Thymus (tissue), 11 donors: ENCODE measurements at regions not wholly inside any gene's neighbourhood (a gene's known extent, or its start where the extent isn't known, plus 50 kb on each side); places are given as distances from the start of the nearest gene placed in this dataset.

ENCODE experiments used
- DNase-seq, 9 donors: peaks; one replicate each; pipeline ENCODE4 v3.0.0-alpha.2; 2013; ENCODE audit warnings: low spot score in 9 of 9, low read depth in 6 of 9, missing footprints in 1 of 9
- H3K27ac ChIP-seq, 2 donors: one replicate each; pipeline ENCODE4 v1.5.1; 2013; ENCODE audit warnings: control low read depth in 1 of 2, low read depth in 1 of 2, low read length in 1 of 2, mild to moderate bottlenecking in 1 of 2, moderate library complexity in 1 of 2
- H3K27me3 ChIP-seq, 2 donors: one replicate each; pipeline ENCODE4 v1.5.1; 2013; ENCODE audit warnings: low read length in 1 of 2; ENCODE audit not compliant: control insufficient read depth in 2 of 2, insufficient read depth in 1 of 2
- H3K36me3 ChIP-seq, 2 donors: one replicate each; pipeline ENCODE4 v1.5.1; 2013; ENCODE audit warnings: low read length in 1 of 2, mild to moderate bottlenecking in 1 of 2, moderate library complexity in 1 of 2; ENCODE audit not compliant: control insufficient read depth in 2 of 2, insufficient read depth in 2 of 2
- H3K4me1 ChIP-seq, 2 donors: one replicate each; pipeline ENCODE4 v1.5.1; 2013; ENCODE audit warnings: low read length in 2 of 2; ENCODE audit not compliant: control insufficient read depth in 2 of 2, insufficient read depth in 2 of 2
- H3K4me3 ChIP-seq, 2 donors: one replicate each; pipeline ENCODE4 v1.5.1; 2013; ENCODE audit warnings: low read length in 2 of 2, control low read depth in 1 of 2, mild to moderate bottlenecking in 1 of 2
- H3K9me3 ChIP-seq, 2 donors: one replicate each; pipeline ENCODE4 v1.5.1; 2013; ENCODE audit warnings: low read length in 1 of 2, mild to moderate bottlenecking in 1 of 2; ENCODE audit not compliant: control insufficient read depth in 2 of 2, insufficient read depth in 1 of 2
- WGBS: extraction: QIAGEN DNeasy Blood & Tissue Kit; methylation state at CpG from one replicate; pipeline ENCODE4 v1.1.7; 2013; 5-methylcytosine and 5-hydroxymethylcytosine counted together
- donor health status: healthy.

DNA sequence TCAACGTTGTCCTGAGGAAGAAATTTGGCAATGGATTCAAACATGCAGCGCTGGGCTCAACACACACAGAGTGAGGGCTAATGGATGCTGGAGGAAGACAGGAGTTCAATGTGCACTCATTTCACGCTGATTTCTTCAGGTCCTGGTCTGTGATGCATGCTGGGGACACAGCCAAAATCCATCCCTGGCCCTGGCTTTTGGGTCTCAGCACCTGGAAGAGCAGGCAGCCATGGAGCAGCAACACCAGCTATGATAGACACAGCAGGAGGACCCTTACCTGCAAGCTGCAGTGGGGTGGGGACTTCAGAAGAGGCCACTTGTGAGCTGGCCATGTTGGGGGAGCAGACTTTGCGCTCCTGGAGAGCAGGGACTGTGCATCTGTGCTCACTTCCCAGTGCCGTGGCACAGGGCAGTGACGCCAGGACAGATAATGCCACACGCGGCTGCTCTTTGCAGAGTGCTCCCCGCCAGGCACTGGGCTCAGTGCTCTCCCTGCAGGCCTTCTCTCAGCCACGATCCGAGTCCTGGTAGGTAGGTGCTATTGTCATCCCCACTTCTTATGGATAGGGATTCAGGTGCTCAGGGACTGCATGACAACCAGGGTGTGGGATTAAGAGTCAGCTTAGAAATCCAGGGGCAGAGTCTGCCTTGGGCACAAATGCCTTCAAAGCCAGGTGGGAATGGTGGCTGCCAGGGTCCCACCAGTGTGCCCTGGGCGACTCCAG is 138.8 kb upstream of the UNC5B start:
- no peaks in the 10 kb centered on the region for H3K9me3 ChIP-seq
- H3K36me3 ChIP-seq, result no peaks in the 10 kb centered on the region
- H3K27me3 ChIP-seq, result no peaks in the 10 kb centered on the region
- 93% methylated on average over 12 of the region's 12 CpGs for WGBS
- no peak for DNase-seq
- no peak overlapping the region for H3K27ac ChIP-seq
- peaks cover 0 to 15% of the 10 kb centered on the region in 2 donors for H3K4me1 ChIP-seq
- H3K4me3 ChIP-seq, result no peak overlapping the region

DNA sequence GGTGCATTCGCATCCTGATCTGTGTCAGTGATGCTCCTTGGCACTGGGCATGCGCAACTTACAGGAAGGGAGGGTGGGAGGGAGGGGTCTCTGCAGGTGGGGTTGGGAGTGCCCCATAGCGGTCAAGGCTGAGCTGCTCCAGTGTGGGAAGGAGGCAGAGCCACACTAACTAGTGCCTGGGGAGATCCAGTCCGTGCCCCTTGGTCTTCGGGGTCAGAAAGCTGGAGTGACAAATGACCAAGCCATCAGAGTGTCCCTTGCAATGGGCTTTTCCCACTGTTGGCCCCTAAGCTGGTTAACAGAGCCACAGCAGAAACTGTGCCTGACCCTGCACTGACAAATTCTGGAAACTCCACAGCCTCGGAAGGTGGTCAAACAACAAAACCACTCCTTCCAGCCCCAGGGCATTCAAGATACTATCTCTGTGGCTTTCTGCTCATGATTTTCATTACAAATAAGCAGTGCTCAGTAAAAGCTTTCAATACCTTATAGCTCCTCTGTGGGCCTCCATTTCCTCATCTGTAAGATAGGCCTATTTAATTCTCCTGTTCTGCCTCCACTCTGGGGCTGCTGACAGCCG is 138.1 kb upstream of the UNC5B start:
- Histone ChIP-seq H3K9me3 (no peaks in the 10 kb centered on the region), H3K27me3 (no peaks in the 10 kb centered on the region), H3K27ac (no peak overlapping the region), H3K36me3 (no peaks in the 10 kb centered on the region), H3K4me3 (no peak overlapping the region), H3K4me1 (peaks cover 0 to 9% of the 10 kb centered on the region in 2 donors)
- DNase-seq, result no peak
- 97% methylated on average over 7 of the region's 7 CpGs for WGBS

DNA sequence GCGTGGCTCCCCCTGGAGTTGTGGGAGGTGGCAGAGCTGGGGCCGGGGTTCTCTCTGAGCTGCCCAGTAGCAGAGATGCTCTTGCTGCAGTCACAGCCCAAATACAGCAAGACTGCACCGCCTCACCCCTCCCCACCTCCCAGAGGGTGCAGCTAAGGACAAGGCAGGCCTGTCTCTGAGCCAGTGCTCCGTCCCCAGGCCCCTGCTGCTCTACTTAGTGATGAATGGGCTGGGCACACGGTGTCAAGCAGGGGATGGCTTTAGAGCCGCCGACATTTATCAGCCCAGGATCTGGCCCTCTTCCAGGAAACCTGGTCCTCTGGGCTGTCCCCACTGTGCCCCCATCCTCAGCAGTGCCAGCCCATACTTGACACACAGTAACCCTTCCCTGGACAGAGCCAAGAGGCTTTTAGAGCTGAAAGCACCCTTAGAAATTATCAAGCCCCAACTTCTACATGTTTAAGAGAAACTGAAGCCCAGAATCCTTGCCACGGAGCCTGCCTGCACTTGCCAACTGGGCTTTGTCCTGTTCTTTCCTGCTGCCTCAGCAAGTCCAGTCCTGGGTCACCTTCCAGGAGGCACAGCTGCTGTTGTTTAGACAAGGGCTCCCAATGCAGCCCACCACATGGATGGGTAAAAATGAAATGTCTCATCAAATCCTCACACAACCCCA is 137.1 kb upstream of the UNC5B start:
- 81% methylated on average over 8 of the region's 8 CpGs for WGBS
- no peaks in the 10 kb centered on the region for H3K4me1 ChIP-seq
- no peaks in the 10 kb centered on the region for H3K36me3 ChIP-seq
- no peak for DNase-seq
- H3K9me3 ChIP-seq, result no peaks in the 10 kb centered on the region
- H3K27me3 ChIP-seq, result no peaks in the 10 kb centered on the region
- no peak overlapping the region for H3K4me3 ChIP-seq
- H3K27ac ChIP-seq, result peak overlapping the region in 1 of 2 donors; percentile 11

DNA sequence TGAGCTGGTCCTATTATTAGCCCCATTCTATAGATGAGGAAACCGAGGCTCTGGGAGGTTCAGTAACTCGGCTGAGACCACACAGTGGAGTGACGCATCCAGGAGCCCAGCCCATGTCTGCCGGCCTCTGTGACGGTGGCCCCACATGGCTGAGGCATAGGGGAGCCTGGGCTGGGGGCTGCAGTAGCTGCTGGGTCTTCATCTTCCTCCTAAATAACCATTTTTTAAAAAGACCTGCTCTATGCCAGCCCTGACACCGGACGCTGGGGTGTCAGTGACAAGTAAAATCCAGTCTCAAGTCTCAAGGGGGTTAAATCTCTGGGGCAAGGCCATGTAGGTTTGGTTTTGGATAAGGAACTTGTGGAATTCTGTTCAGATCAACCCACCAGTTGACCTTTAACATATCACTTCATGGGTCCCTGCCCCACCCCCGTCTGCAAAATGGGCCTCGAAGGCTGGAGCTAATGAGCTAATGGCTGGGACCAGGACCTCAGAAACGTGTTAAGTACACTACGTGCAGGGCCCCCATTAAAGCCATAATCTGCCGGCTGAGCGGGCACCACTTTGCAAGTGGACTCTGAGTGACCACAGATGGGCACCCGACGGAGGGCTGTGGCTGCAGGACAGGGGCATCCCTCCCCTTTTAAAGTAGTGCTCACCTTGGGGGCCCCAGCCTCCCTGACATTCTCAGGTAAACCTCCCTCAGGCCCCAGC is 136.5 kb upstream of the UNC5B start:
- no peak overlapping the region for H3K4me3 ChIP-seq
- H3K27ac ChIP-seq, result no peak overlapping the region
- no peaks in the 10 kb centered on the region for H3K9me3 ChIP-seq
- no peaks in the 10 kb centered on the region for H3K4me1 ChIP-seq
- no peak for DNase-seq
- no peaks in the 10 kb centered on the region for H3K36me3 ChIP-seq
- no peaks in the 10 kb centered on the region for H3K27me3 ChIP-seq
- 92% methylated on average over 15 of the region's 15 CpGs for WGBS

DNA sequence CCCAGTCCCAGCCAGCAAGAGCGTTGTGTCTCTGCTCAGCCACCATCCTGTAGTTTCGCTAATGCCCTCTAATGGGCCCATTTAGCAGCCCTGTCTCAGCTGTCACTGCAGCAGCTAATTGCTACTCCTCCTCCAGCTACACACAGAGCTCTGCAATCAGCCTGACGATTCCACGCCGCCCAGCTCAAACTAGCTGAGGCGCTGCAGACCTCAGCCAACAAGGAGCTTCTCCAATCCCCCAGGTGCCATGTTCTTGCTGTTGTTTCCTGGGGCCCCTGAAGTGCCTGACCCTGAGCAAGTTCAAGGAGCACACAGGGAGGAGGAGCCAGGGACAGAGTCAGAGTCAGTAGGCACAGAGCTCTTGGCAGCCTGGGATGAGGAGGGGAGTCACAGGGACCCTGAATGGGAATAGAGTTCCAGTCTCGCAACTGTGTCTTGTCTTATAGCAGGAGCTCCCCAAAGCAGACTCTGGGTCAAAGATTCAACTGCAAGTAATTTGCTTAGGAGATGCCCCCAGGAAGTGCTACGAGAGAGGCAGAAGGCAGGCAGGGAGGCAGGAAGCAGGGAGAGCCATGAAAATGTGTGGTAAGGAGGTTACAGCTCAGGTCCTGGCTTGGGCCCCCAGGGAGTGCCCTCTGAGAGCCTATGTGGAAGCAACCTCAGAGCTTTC is 135.8 kb upstream of the UNC5B start:
- no peaks in the 10 kb centered on the region for H3K36me3 ChIP-seq
- no peak overlapping the region for H3K4me3 ChIP-seq
- H3K9me3 ChIP-seq, result no peaks in the 10 kb centered on the region
- no peaks in the 10 kb centered on the region for H3K27me3 ChIP-seq
- DNase-seq, result no peak
- no peaks in the 10 kb centered on the region for H3K4me1 ChIP-seq
- WGBS, result 94% methylated on average over 8 of the region's 8 CpGs
- H3K27ac ChIP-seq, result no peak overlapping the region

DNA sequence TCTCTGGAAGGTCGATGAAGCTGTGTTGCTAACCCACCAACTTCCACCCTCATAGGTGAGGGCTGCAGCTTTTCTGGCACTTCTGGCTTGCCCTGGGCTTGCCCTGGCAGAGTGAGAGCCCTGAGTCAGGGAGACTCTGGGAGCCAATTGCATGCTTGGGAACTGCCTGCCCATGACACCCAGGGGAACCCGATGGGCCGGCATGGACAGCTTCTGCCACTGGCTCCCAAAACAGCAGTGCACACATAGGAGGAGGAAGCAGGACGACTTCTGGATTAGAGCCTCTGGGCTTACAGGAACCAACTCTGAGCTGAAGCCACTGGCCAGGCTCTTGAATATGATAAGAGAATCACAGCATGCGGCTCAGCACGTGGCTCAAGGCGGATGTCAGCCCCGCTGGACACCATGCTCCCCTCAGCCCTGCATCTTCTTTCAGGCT is 135.2 kb upstream of the UNC5B start:
- WGBS, result 79% methylated on average over 8 of the region's 8 CpGs
- H3K27me3 ChIP-seq, result no peaks in the 10 kb centered on the region
- H3K36me3 ChIP-seq, result no peaks in the 10 kb centered on the region
- H3K4me1 ChIP-seq, result no peaks in the 10 kb centered on the region
- no peaks in the 10 kb centered on the region for H3K9me3 ChIP-seq
- no peak for DNase-seq
- H3K27ac ChIP-seq, result no peak overlapping the region
- no peak overlapping the region for H3K4me3 ChIP-seq

DNA sequence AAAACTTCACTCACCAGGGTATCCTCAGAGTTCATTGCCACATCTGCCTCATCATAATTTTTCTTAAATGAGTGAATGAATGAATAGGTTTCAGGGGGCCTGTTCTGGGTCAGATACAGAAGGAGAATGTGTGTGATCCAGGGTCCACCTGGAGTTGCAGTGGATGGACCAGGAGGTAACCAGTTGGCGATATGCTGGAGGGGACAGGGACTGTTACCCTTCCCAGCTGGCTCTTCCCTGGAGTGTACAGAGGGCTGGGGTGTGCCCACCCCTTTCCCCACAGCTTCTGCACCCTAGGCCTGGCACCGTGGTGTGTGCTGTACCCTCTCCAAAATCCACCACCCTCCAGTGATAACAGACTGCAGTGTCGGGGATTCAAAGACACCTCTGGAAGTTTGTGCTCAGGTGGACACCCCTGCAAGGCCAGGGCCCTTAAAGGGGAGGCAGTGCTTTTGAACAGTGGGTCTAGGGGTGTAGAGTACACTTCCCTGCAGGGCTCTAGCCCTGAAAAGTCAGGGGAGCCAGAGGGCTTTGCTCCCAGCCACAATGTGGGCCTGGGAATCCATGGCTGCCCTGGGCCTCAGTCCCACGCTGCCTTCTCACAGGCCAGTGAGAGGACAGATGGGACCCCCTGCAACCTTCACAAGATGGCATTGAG is 134.4 kb upstream of the UNC5B start:
- Histone ChIP-seq H3K36me3 (no peaks in the 10 kb centered on the region), H3K4me1 (no peaks in the 10 kb centered on the region), H3K27me3 (no peaks in the 10 kb centered on the region), H3K4me3 (no peak overlapping the region), H3K27ac (no peak overlapping the region), H3K9me3 (no peaks in the 10 kb centered on the region)
- no peak for DNase-seq
- WGBS, result 94% methylated on average over 4 of the region's 4 CpGs

DNA sequence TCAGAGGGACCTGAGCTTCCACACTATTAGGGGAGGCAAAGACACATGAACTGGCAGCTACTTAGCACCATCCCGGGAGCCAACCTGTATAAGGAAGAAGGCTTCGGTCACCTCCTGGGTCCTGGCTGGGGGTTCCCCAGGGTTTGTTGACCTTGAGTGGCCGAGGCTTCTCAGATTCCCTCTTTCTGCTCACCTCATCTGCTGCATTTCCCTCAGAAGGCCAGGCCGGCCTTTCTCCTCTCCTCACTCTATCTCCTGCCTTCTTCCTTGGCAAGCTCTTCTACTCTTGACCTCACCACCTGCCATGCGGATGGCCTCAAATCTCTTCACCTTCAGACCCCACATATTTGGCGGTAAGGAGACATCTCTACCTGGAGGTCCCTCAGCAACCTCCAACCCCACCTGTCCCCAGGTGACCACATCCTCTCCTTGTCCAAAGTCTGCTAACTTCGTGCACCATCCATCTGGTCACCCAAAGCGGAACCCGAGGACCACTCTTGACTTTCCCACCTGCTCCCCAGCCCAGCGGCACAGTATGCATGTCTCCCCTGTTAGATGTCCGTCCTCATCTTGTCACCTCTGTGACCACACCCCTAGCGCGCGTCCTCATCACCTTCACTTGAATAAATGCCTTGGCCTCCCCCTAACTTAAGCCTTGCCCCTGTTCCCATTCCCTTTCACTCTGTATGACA is 133.8 kb upstream of the UNC5B start:
- no peak for DNase-seq
- Histone ChIP-seq H3K27me3 (no peaks in the 10 kb centered on the region), H3K9me3 (no peaks in the 10 kb centered on the region), H3K4me3 (no peak overlapping the region), H3K27ac (no peak overlapping the region), H3K4me1 (no peaks in the 10 kb centered on the region), H3K36me3 (no peaks in the 10 kb centered on the region)
- WGBS, result 90% methylated on average over 14 of the region's 14 CpGs
